Nephron progenitor cell (in vitro differentiated cells): ENCODE measurements at regions not wholly inside any gene's neighbourhood (a gene's known extent, or its start where the extent isn't known, plus 50 kb on each side); places are given as distances from the start of the nearest gene placed in this dataset.

Experiments used
- DNase-seq: peaks from one replicate; pipeline ENCODE4 v3.0.0; 2021
- H3K27ac Mint-ChIP-seq: 2 replicates; pipeline ENCODE4 v1.8.0; 2021; ENCODE audit warnings: mild to moderate bottlenecking, moderate library complexity, mixed read lengths
- H3K27me3 Mint-ChIP-seq: 2 replicates; pipeline ENCODE4 v1.8.0; 2021; ENCODE audit warnings: mild to moderate bottlenecking, low read depth, mixed read lengths; ENCODE audit not compliant: poor library complexity
- H3K36me3 Mint-ChIP-seq: 2 replicates; pipeline ENCODE4 v1.8.0; 2021; ENCODE audit warnings: low read depth, mixed read lengths
- H3K4me1 Mint-ChIP-seq: 2 replicates; pipeline ENCODE4 v1.8.0; 2021; ENCODE audit warnings: mixed read lengths
- H3K4me3 Mint-ChIP-seq: 2 replicates; pipeline ENCODE4 v1.8.0; 2021; ENCODE audit warnings: mild to moderate bottlenecking, moderate library complexity, mixed read lengths
- H3K9me3 Mint-ChIP-seq: 2 replicates; pipeline ENCODE4 v1.8.0; 2021; ENCODE audit warnings: mild to moderate bottlenecking, moderate library complexity, mixed read lengths
- CTCF ChIP-seq: fragments of 200-600 bp; sonication (generic); IDR thresholded peaks from 2 replicates; pipeline ENCODE4 v1.5.0; 2021; ENCODE audit warnings: antibody characterized with exemption

GRCh38 chr12:3977621-3978020 lies 104.4 kb upstream of the PARP11 start:
- no peaks in the 10 kb centered on the region for H3K27me3 Mint-ChIP-seq
- no peak overlapping the region for H3K4me3 Mint-ChIP-seq
- peaks cover 19% of the 10 kb centered on the region for H3K4me1 Mint-ChIP-seq
- no peak for DNase-seq
- H3K27ac Mint-ChIP-seq, result no peak overlapping the region
- peaks cover 17% of the 10 kb centered on the region for H3K36me3 Mint-ChIP-seq
- H3K9me3 Mint-ChIP-seq, result peaks cover 39% of the 10 kb centered on the region
- TF ChIP-seq CTCF, result no peak

GRCh38 chr12:3976351-3976938 lies 103.2 kb upstream of the PARP11 start:
- peaks cover 19% of the 10 kb centered on the region for H3K4me1 Mint-ChIP-seq
- peaks cover 35% of the 10 kb centered on the region for H3K9me3 Mint-ChIP-seq
- no peak overlapping the region for H3K27ac Mint-ChIP-seq
- no peak overlapping the region for H3K4me3 Mint-ChIP-seq
- no peak for TF ChIP-seq CTCF
- peaks cover 13% of the 10 kb centered on the region for H3K36me3 Mint-ChIP-seq
- no peak for DNase-seq
- no peaks in the 10 kb centered on the region for H3K27me3 Mint-ChIP-seq

GRCh38 chr12:3975652-3976051 lies 102.5 kb upstream of the PARP11 start:
- Mint-ChIP-seq H3K9me3 (peaks cover 32% of the 10 kb centered on the region), H3K27ac (no peak overlapping the region), H3K4me3 (no peak overlapping the region), H3K4me1 (peaks cover 19% of the 10 kb centered on the region), H3K27me3 (peaks cover 2% of the 10 kb centered on the region), H3K36me3 (peaks cover 9% of the 10 kb centered on the region)
- TF ChIP-seq CTCF, result no peak
- DNase-seq, result no peak

GRCh38 chr12:3974883-3975282 lies 101.7 kb upstream of the PARP11 start:
- Mint-ChIP-seq H3K4me3 (no peak overlapping the region), H3K27ac (no peak overlapping the region), H3K36me3 (peaks cover 7% of the 10 kb centered on the region), H3K9me3 (peaks cover 29% of the 10 kb centered on the region), H3K4me1 (peaks cover 19% of the 10 kb centered on the region), H3K27me3 (peaks cover 2% of the 10 kb centered on the region)
- no peak for DNase-seq
- no peak for TF ChIP-seq CTCF

GRCh38 chr12:3973973-3974644 lies 100.9 kb upstream of the PARP11 start:
- no peak for DNase-seq

More at GRCh38 chr12:3973973-3974644, 100.9 kb upstream of the PARP11 start:
- peaks cover 27% of the 10 kb centered on the region for H3K9me3 Mint-ChIP-seq
- peaks cover 5% of the 10 kb centered on the region for H3K36me3 Mint-ChIP-seq
- H3K4me3 Mint-ChIP-seq, result no peak overlapping the region
- H3K27ac Mint-ChIP-seq, result no peak overlapping the region
- TF ChIP-seq CTCF, result no peak
- peaks cover 19% of the 10 kb centered on the region for H3K4me1 Mint-ChIP-seq
- peaks cover 2% of the 10 kb centered on the region for H3K27me3 Mint-ChIP-seq
